HCT116 (cell line): ENCODE measurements at regions not wholly inside any gene's neighbourhood (a gene's known extent, or its start where the extent isn't known, plus 50 kb on each side); places are given as distances from the start of the nearest gene placed in this dataset.
A peak's percentile ranks its signal among the peaks of the same experiment; 100 is the strongest.

Source experiments
- ATAC-seq: fragments of 200-7000 bp; cut with Tn5 transposase; 2 replicates; pipeline ENCODE4 v1.9.1; 2020; ENCODE audit warnings: mild to moderate bottlenecking, moderate library complexity
- BruUV-seq: library from RNA; stranded (reverse); fragments of 400-500 nt; replicated peaks from 2 replicates; lab custom pipeline; 2021; lab: Mats Ljungman, UMichigan
- CTCF ChIA-PET: fragments of 300-600 bp; sonication (Branson Sonifier 250); formaldehyde crosslinking; loops from one replicate; lab custom pipeline; 2021; ENCODE audit warnings: antibody characterized with exemption; lab: Charles Lee
- POLR2A ChIA-PET: fragments of 300-600, 350-600 bp; sonication (Branson Sonifier 250); formaldehyde crosslinking; loops from one replicate; lab custom pipeline; 2021; ENCODE audit warnings: antibody characterized with exemption; lab: Charles Lee
- RAD21 ChIA-PET, 2 experiments: fragments of 300-600 bp; sonication (Branson Sonifier 250); formaldehyde crosslinking; loops; one replicate each; lab custom pipeline; 2023; ENCODE audit warnings: low total read pairs in 2 of 2; ENCODE audit not compliant: uncharacterized antibody in 2 of 2, unreplicated experiment in 2 of 2, low non-redundant PET in 1 of 2; lab: Charles Lee
- DNase-seq: peaks from one replicate; pipeline ENCODE4 v3.0.0-alpha.2; 2010; ENCODE audit warnings: low read depth, low spot score
- H2AFZ ChIP-seq: fragments of 200-600 bp; shearing (Covaris generic), sonication (generic); 2 replicates; pipeline ENCODE4 v1.6.1; 2017; ENCODE audit warnings: low read depth, mixed run types, mixed read lengths, antibody characterized with exemption, low read length; ENCODE audit not compliant: poor library complexity, severe bottlenecking
- H3K27ac ChIP-seq: 2 replicates; pipeline ENCODE4 v1.5.1; 2012; ENCODE audit warnings: low read depth, low read length
- H3K27me3 ChIP-seq: fragments of 200-600 bp; sonication (generic); 2 replicates; pipeline ENCODE4 v1.6.1; 2016; ENCODE audit warnings: mixed run types, low read length, mixed read lengths; ENCODE audit not compliant: insufficient read depth
- H3K36me3 ChIP-seq, 2 experiments: fragments of 200-500 bp in 1 of 2; fragments of 200-600 bp in 1 of 2; sonication (Bioruptor generic) in 1 of 2; sonication (generic) in 1 of 2; 2 replicates each; pipeline versions ENCODE4 v1.5.1 to v1.6.1; 2014 to 2016; ENCODE audit warnings: low read length in 2 of 2, inconsistent platforms in 1 of 2, mixed read lengths in 1 of 2, mixed run types in 1 of 2; ENCODE audit not compliant: insufficient read depth in 2 of 2, control insufficient read depth in 1 of 2
- H3K4me1 ChIP-seq, 2 experiments: fragments of 200-600 bp in 1 of 2; sonication (generic) in 1 of 2; 2 replicates each; pipeline versions ENCODE4 v1.5.1 to v1.6.1; 2012 to 2017; ENCODE audit warnings: low read length in 2 of 2, inconsistent platforms in 1 of 2, mild to moderate bottlenecking in 1 of 2, mixed read lengths in 1 of 2, mixed run types in 1 of 2, moderate library complexity in 1 of 2; ENCODE audit not compliant: insufficient read depth in 2 of 2, control insufficient read depth in 1 of 2
- H3K4me2 ChIP-seq: fragments of 200-600 bp; sonication (generic); 2 replicates; pipeline ENCODE4 v1.6.1; 2017; ENCODE audit warnings: mixed run types, low read length, mixed read lengths
- H3K4me3 ChIP-seq, 2 experiments: fragments of 200-600 bp in 1 of 2; sonication (generic) in 1 of 2; replicated peaks in 1 of 2; 2 replicates each; pipeline ENCODE4 v1.5.1; 2011 to 2016; ENCODE audit warnings: low read length in 2 of 2, control low read depth in 1 of 2, low read depth in 1 of 2, mild to moderate bottlenecking in 1 of 2, mixed read lengths in 1 of 2, mixed run types in 1 of 2
- H3K79me2 ChIP-seq: fragments of 200-600 bp; sonication (generic); 2 replicates; pipeline ENCODE4 v1.6.1; 2017; ENCODE audit warnings: mild to moderate bottlenecking, mixed run types, low read length, moderate library complexity, mixed read lengths; ENCODE audit not compliant: insufficient read depth
- H3K9ac ChIP-seq: fragments of 200-600 bp; sonication (generic); 2 replicates; pipeline ENCODE4 v1.6.1; 2016; ENCODE audit warnings: low read length, mixed read lengths
- H3K9me2 ChIP-seq: fragments of 200-600 bp; sonication (generic), shearing (Covaris generic); 2 replicates; pipeline ENCODE4 v1.6.1; 2017; ENCODE audit warnings: mixed run types, mild to moderate bottlenecking, moderate library complexity; ENCODE audit not compliant: insufficient read depth
- H3K9me3 ChIP-seq, 2 experiments: fragments of 200-500 bp in 1 of 2; fragments of 200-600 bp in 1 of 2; sonication (Bioruptor generic) in 1 of 2; sonication (generic) in 1 of 2; 2 replicates each; pipeline ENCODE4 v1.6.1; 2014 to 2017; ENCODE audit warnings: low read length in 2 of 2, mixed read lengths in 2 of 2, inconsistent platforms in 1 of 2, low read depth in 1 of 2, mild to moderate bottlenecking in 1 of 2, mixed run types in 1 of 2, moderate library complexity in 1 of 2; ENCODE audit not compliant: control insufficient read depth in 1 of 2, insufficient read depth in 1 of 2
- H4K20me1 ChIP-seq: fragments of 200-600 bp; sonication (generic), shearing (Covaris generic); 2 replicates; pipeline ENCODE4 v1.6.1; 2017; ENCODE audit warnings: mixed run types, mild to moderate bottlenecking, moderate library complexity; ENCODE audit not compliant: insufficient read depth
- ATF3 ChIP-seq: IDR thresholded peaks from 2 replicates; pipeline ENCODE4 v1.6.1; 2012
- CBX3 ChIP-seq: IDR thresholded peaks from 2 replicates; pipeline ENCODE4 v1.6.1; 2012; ENCODE audit warnings: low read depth
- CEBPB ChIP-seq: IDR thresholded peaks from 2 replicates; pipeline ENCODE4 v1.6.1; 2012; ENCODE audit warnings: low read depth
- CTCF ChIP-seq, 3 experiments: fragments of 200-600 bp in 1 of 3; sonication (generic) in 1 of 3; IDR thresholded peaks in 2 of 3; conservative IDR thresholded peaks in 1 of 3; 2 replicates each; pipeline ENCODE4 v1.5.1; 2012 to 2017; ENCODE audit warnings: low read depth in 2 of 3, low read length in 2 of 3, antibody characterized with exemption in 1 of 3, borderline replicate concordance in 1 of 3, control low read depth in 1 of 3, mild to moderate bottlenecking in 1 of 3, mixed read lengths in 1 of 3, mixed run types in 1 of 3, moderate library complexity in 1 of 3; ENCODE audit not compliant: insufficient read depth in 1 of 3
- EGR1 ChIP-seq: IDR thresholded peaks from 2 replicates; pipeline ENCODE4 v1.6.1; 2012; ENCODE audit warnings: low read depth
- JUND ChIP-seq: IDR thresholded peaks from 2 replicates; pipeline ENCODE4 v1.6.1; 2012
- POLR2A ChIP-seq: IDR thresholded peaks from 2 replicates; pipeline ENCODE4 v1.7.0; 2011; ENCODE audit warnings: borderline replicate concordance; ENCODE audit not compliant: insufficient read depth, insufficient read length; ENCODE audit errors: extremely low read depth
- POLR2AphosphoS5 ChIP-seq: IDR thresholded peaks from 2 replicates; pipeline ENCODE4 v1.6.1; 2011; ENCODE audit warnings: mild to moderate bottlenecking, low read depth, low read length, moderate library complexity
- TCF7L2 ChIP-seq: IDR thresholded peaks from 2 replicates; pipeline ENCODE4 v1.7.0; 2011; ENCODE audit warnings: borderline replicate concordance, inconsistent platforms; ENCODE audit not compliant: insufficient read depth, insufficient read length; ENCODE audit errors: extremely low read depth
- YY1 ChIP-seq: IDR thresholded peaks from 2 replicates; pipeline ENCODE4 v1.6.1; 2011; ENCODE audit warnings: low read length, low read depth, moderate library complexity, mild to moderate bottlenecking; ENCODE audit not compliant: insufficient replicate concordance; ENCODE audit errors: extremely low read depth
- ZBTB33 ChIP-seq: IDR thresholded peaks from 2 replicates; pipeline ENCODE4 v1.6.1; 2011; ENCODE audit warnings: mild to moderate bottlenecking, low read length, moderate library complexity; ENCODE audit not compliant: insufficient replicate concordance; ENCODE audit errors: extremely low read depth
- intact Hi-C: fragments of 100-400 bp; cut with micrococcal nuclease; formaldehyde crosslinking; loops from 2 replicates; pipeline ENCODE4 v1.10.0; 2022

- BruUV-seq, result no TSS peak
- no peaks in the 10 kb centered on the region for H3K36me3 ChIP-seq
- H4K20me1 ChIP-seq, result no peaks in the 10 kb centered on the region
- ChIA-PET CTCF (no interaction called here), RAD21 (no interaction called here)
- intact Hi-C loops, result no loop called here
- H2AFZ ChIP-seq, result peak overlapping the region; percentile 7
- DNase-seq, result no peak
- ATAC-seq, result no peak
- TF ChIP-seq CTCF (IDR thresholded peaks at IDR 0.05 in 2 of 3, conservative IDR thresholded peaks at IDR 0.05 in 1 of 3; ENCODE audit: borderline replicate concordance in 1 of 3, insufficient read depth in 1 of 3, low read depth in 2 of 3, low read length in 2 of 3) (no peak), CEBPB (no peak), YY1 (no peak), TCF7L2 (no peak), JUND (no peak), POLR2AphosphoS5 (no peak), CBX3 (no peak), POLR2A (no peak), ZBTB33 (no peak), ATF3 (no peak), EGR1 (no peak)
- TF ChIP-seq, all 23 proteins: peak for 0
- Histone ChIP-seq H3K4me2 (no peak overlapping the region), H3K9ac (no peak overlapping the region), H3K4me1 (no peaks in the 10 kb centered on the region), H3K4me3 (no peak overlapping the region), H3K79me2 (no peaks in the 10 kb centered on the region), H3K9me2 (no peaks in the 10 kb centered on the region), H3K27me3 (no peaks in the 10 kb centered on the region), H3K9me3 (no peaks in the 10 kb centered on the region), H3K27ac (no peak overlapping the region)
- POLR2A ChIA-PET, result no interaction called here
Measured at GRCh38 chr6:139448998-139449610, 74.7 kb upstream of the CITED2 start.
